HG02840 (cell line): ENCODE measurements at regions not wholly inside any gene's neighbourhood (a gene's known extent, or its start where the extent isn't known, plus 50 kb on each side); places are given as distances from the start of the nearest gene placed in this dataset.
"Not testable (repeated sequence)": the region's sequence is repeated elsewhere in the genome, so short reads cannot be mapped to it uniquely, and the experiment has no call there.

Experiments used
- ATAC-seq: cut with Tn5 transposase; IDR thresholded peaks from one replicate; pipeline ENCODE4 v1.9.1; 2021; ENCODE audit warnings: mild to moderate bottlenecking, moderate library complexity, moderate number of reproducible peaks; ENCODE audit not compliant: unreplicated experiment, low FRiP score

DNA sequence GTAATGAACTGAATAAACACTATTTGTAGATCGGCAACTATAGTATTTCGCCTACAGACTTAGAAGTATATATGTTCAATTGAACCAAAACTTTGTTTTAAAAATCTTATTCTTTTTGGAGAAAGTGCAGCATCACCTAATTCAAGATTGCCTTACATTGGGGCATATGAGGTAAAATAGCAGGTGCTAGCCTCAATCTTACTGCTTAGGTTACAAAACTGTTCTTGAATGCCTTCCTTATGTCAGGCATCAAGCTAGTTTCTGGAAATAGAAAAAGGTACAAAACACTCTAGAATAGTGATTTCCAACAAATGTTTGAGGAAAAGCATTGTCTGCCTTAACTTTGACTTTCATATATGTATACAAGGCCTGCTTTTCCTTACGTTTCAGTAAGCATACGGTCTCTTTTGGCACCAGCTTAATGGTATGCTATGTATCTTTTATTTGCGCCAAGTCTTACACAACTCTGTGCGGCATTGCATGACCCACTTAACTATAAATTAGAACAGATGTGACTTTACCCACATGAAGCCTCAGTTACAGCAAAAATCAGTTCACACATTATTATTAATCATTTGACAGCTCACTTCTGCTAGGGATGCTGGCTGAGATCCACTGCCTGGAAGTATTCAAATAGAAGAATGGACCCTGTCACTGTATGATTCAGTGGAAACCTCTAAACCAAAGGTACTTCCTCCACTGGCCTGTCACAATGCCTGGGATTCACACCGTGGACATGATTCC, 174.1 kb downstream of the PRELID2 start:
- no peak for ATAC-seq

- ATAC-seq = no peak
These were observed 176.7 kb downstream of the PRELID2 start for GRCh38 chr5:145658435-145658834.

DNA sequence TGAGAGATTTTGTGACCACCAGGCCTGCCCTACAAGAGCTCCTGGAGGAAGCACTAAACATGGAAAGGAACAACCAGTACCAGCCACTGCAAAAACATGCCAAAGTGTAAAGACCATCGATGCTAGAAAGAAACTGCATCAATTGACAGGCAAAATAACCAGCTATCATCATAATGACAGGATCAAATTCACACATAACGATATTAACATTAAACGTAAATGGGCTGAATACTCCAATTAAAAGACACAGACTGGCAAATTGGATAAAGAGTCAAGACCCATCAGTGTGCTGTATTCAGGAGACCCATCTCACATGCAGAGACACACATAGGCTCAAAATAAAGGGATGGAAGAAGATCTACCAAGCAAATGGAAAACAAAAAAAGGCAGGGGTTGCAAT, 182.4 kb downstream of the PRELID2 start:
- not testable (repeated sequence) for ATAC-seq

DNA sequence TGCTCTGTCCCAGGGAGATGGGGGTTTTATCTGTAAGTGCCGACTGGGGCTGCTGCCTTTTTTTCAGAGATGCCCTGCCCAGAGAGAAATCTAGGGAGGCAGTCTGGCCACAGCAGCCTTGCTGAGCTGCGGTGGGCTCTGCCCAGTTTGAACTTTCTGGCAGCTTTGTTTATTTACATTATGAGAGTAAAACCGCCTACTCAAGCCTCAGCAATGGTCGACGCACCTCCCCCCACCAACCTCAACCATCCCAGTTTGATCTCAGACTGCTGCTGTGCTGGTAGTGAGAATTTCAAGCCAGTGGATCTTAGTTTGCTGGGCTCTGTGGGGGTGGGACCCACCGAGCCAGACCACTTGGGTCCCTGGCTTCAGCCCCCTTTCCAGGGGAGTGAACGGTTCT, 188.0 kb downstream of the PRELID2 start:
- not testable (repeated sequence) for ATAC-seq

DNA sequence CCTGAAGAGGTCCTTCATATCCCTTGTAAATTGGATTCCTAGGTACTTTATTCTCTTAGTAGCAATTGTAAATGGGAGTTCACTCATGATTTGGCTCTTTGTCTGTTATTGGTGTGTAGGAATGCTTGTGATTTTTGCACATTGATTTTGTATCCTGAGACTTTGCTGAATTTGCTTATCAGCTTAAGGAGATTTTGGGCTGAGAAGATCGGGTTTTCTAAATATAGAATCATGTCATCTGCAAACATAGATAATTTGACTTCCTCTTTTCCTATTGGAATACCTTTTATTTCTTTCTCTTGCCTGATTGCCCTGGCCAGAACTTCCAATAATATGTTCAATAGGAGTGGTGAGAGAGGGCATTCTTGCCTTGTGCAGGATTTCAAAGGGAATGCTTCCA, 191.9 kb downstream of the PRELID2 start:
- ATAC-seq = not testable (repeated sequence)

GRCh38 chr5:145637396-145637795, 197.7 kb downstream of the PRELID2 start:
- ATAC-seq = no peak

DNA sequence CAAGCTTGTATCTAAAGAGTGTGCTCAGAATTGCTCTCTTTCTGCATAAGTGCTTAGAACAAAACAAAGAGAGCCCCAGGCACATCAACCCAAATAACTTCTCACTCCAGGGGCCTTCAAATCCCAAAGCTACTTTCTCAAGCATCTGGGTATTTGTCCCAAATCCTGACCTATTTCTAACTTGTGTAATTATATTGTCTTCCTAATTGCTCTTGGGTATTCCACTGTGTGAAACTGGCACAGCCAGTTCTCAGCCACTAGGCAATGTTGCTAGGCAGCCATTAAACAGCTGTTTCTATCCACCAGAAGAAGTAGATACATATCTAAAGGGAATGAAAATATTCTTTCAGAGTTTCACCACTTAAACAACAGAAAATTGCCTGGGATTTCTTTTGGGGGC, 198.8 kb downstream of the PRELID2 start:
- no peak for ATAC-seq

DNA sequence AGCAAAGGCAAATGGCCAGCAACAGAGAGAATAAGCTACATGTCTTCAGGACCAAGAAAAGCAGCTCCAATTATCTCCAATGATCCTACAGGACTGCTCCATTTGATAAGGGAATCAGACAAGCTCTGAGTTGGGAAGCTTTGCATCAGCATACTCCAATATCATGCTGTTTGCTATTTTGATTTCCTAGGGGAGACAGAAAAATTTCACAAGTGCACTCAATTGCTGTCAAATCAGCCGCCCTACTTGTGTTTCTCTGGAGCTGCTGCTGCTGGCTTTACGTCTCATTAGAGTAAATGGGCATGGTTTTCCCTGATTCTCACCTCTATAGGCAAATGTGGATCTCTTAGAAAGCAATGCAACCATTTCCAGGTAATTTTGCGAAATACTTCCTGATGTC, 201.7 kb downstream of the PRELID2 start:
- ATAC-seq = no peak

DNA sequence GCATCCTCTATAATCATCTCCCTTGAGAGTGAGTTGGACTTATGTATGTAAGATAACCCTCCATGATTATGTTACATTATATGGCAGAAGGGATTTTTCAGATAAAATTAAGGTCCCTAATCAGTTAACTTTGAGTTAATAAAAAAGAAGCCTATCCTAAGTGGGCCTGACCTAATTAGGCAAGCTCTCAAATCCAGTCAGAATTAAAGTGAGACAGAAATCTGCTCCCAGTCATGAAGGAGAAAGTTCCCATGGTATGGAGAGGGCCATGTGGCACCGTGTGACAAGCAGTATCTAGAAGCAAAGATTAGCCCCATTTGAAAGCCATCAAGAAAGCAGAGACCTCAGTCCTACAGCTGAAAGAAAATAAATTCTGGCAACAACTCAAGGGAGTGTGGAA, 202.4 kb downstream of the PRELID2 start:
- ATAC-seq = no peak

DNA sequence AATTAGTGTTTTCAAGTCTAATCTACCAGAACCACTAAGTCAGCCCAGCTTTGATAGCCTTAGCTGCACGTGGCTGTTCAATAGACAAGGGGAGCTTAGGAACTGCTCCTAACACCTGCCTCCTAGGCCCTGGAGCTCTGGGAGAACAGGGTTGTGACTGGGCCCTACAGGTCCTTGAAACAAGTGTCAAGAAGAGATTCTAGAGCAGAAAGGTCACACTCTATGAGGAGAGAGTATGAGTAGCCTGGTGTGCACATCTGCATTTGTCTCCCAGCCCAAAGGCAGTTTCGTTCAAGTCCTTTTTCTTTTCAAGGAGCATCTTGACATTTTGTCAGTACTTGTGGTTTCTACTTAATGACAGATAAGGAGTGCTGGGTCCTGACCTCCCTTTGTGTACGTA, 206.1 kb downstream of the PRELID2 start:
- ATAC-seq = no peak

- no peak for ATAC-seq
These were observed 206.6 kb downstream of the PRELID2 start for GRCh38 chr5:145628525-145628924.

DNA sequence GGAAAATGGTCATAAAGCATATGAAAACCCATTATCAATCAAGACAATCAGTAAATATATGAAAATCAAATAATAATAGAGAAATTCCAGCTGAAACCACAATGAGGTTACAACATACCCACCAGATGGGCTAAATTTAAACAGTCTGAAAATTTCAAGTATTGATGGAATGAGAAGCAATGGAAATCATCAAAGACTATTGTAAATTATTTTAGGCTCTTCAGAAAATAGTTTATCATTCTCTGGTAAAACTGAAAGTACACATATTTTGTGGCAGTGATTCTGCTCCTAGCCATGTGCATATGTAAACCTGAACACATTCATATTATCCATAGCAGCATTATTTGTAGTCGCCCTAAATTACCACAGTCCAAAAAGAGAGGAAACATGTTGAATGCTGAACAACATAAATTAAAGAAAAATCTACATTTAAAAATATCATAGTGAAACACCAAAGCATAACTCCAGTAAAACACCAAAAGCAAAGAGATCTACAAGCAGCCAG, 215.3 kb downstream of the PRELID2 start:
- ATAC-seq = no peak

DNA sequence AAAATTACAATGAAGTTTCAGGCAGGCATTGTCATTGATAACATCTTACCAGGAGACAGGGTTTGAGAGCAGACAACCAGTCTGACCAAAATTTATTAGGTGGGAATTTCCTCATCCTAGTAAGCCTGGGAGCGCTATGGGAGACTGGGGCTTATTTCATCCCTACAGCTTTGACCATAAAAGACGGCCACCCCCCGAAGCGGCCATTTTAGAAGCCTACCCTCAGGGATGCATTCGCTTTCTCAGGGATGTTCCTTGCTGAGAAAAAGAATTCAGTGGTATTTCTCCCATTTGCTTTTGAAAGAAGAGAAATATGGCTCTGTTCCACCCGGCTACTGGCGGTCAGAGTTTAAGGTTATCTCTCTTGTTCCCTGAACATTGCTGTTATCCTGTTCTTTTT, 218.4 kb downstream of the PRELID2 start:
- ATAC-seq = not testable (repeated sequence)

GRCh38 chr5:145598983-145599382, 236.2 kb downstream of the PRELID2 start:
- ATAC-seq = no peak

DNA sequence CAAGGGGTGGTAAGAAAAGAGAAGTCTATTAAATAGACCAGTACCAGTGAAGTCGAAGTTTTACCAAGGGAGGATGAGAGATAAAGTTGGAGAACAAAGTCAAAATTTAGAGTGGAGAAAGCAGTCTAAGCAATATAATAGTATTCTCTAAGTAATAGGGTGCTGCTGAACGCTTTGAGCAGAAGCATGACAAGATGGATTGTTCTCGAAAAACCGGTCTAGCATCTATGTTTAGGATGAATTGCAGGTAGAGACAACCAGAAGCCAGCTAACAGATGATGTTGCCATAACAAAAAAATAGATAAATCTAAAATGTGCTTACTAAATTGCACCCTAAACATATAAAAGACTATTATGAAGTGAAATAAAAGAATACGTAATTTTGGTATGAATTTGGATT, 237.0 kb downstream of the PRELID2 start:
- no peak for ATAC-seq

GRCh38 chr5:145591578-145591977, 243.6 kb downstream of the PRELID2 start:
- ATAC-seq = no peak

GRCh38 chr5:145589063-145589462, 246.1 kb downstream of the PRELID2 start:
- ATAC-seq = no peak

- ATAC-seq = no peak
These were observed 246.6 kb downstream of the PRELID2 start for GRCh38 chr5:145588558-145588957.

- ATAC-seq = no peak
These were observed 247.0 kb downstream of the PRELID2 start for GRCh38 chr5:145588113-145588512.

DNA sequence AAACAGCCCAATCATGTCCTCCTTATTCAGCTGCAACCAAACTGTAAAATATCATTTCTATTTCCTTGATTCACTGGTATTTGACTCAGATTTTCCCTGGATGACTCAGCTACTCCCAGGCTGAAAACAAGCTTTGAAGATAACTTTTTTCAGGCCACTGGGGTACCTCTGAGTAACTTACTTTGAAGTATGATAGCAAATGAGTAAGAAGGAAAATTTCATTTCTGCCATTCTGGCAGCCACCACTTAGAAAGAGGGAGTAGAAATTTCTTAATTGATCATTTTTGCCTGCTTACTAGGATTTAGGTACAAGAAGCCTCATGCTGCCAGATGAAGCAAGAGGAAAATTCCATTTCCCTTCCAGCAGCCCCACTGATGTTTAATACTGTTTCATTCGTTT, 247.4 kb downstream of the PRELID2 start:
- ATAC-seq = no peak

DNA sequence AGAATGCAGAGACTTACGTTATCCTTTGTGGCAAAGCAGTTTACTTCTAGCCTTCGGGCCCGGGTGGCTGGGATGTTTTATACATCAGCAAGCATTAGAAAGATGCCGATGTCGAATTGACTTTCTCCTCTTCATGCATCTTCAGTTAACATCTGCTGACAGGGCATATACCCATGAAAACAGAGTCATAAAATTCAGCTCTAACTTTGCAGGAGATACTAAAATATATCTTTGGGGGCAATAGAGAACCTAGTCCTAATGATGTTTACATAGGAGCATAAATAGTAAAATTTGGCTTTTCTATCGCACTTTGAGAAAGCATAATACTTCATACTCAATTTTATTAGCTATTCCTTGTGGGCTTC, 247.9 kb downstream of the PRELID2 start:
- ATAC-seq = no peak

DNA sequence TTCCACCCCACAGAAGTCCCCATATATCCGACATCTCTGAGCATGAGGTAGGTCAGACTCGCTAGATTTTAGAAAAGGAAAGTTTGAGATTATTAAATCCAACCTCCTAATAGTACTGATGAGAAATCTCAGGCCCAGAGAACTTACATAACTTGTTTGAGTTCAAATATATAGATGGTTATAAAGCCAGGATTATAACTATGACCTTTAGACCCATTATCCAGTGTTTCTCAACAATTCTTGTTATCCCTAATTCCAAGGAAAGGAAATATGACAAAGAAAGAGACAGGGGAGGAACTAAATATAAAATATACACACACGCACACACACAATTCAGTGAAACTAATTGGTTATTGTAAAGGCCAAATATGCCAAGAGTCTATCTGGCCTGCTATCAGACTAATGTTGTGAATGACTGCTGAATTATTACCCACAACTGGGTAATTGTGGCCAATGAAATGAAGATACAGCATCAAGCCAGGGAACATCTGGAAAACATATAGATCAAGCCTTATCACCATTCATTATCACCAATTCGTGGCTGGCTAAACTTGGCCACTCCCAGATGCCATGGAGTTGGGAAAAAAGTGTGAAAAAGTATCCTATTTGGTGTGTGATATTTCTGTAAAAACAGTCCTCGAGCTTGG, 248.4 kb downstream of the PRELID2 start:
- no peak for ATAC-seq
